Neural cell (in vitro differentiated cells): ENCODE measurements at regions not wholly inside any gene's neighbourhood (a gene's known extent, or its start where the extent isn't known, plus 50 kb on each side); places are given as distances from the start of the nearest gene placed in this dataset.

Experiments
- H2AFZ ChIP-seq: fragments of 200-600, 300-800 bp; sonication (generic), shearing (Covaris generic); 2 replicates; pipeline ENCODE4 v1.6.0; 2014; ENCODE audit warnings: low read depth, mild to moderate bottlenecking, antibody characterized with exemption, low read length, moderate library complexity
- H3F3A ChIP-seq: fragments of 200-600 bp; shearing (Covaris generic); 2 replicates; pipeline ENCODE4 v1.6.1; 2016; ENCODE audit warnings: mild to moderate bottlenecking, moderate library complexity, mixed read lengths, antibody characterized with exemption, low read length; ENCODE audit not compliant: insufficient read depth, poor library complexity, severe bottlenecking
- H3K27ac ChIP-seq: fragments of 200-600, 300-800 bp; sonication (generic), shearing (Covaris generic); 2 replicates; pipeline ENCODE4 v1.5.1; 2014; ENCODE audit warnings: mild to moderate bottlenecking, low read length, moderate library complexity
- H3K27me3 ChIP-seq: fragments of 300-800, 200-600 bp; sonication (generic), shearing (Covaris generic); 2 replicates; pipeline ENCODE4 v1.6.0; 2014; ENCODE audit warnings: mild to moderate bottlenecking, low read depth, low read length, moderate library complexity; ENCODE audit not compliant: insufficient read depth
- H3K36me3 ChIP-seq: fragments of 300-800, 200-600 bp; sonication (generic), shearing (Covaris generic); 2 replicates; pipeline ENCODE4 v1.5.1; 2014; ENCODE audit warnings: mild to moderate bottlenecking, antibody characterized with exemption, low read length, moderate library complexity; ENCODE audit not compliant: insufficient read depth
- H3K4me2 ChIP-seq: fragments of 300-800, 200-600 bp; sonication (generic), shearing (Covaris generic); 2 replicates; pipeline ENCODE4 v1.6.0; 2014; ENCODE audit warnings: mild to moderate bottlenecking, low read length
- H3K4me3 ChIP-seq: fragments of 300-800, 200-600 bp; sonication (generic), shearing (Covaris generic); 2 replicates; pipeline ENCODE4 v1.5.1; 2014; ENCODE audit warnings: mild to moderate bottlenecking, low read length, moderate library complexity
- H3K79me2 ChIP-seq: fragments of 200-600 bp; shearing (Covaris generic); replicated peaks from 2 replicates; pipeline ENCODE4 v1.6.0; 2014; ENCODE audit warnings: mild to moderate bottlenecking, low read length, moderate library complexity; ENCODE audit not compliant: insufficient read depth
- H3K9ac ChIP-seq: fragments of 300-800, 200-600 bp; sonication (generic), shearing (Covaris generic); 2 replicates; pipeline ENCODE4 v1.6.1; 2016; ENCODE audit warnings: mild to moderate bottlenecking, low read length, mixed read lengths
- H3K9me2 ChIP-seq: fragments of 200-600 bp; shearing (Covaris generic); 2 replicates; pipeline ENCODE4 v1.6.1; 2016; ENCODE audit warnings: mild to moderate bottlenecking, low read length, mixed read lengths; ENCODE audit not compliant: insufficient read depth
- H3K9me3 ChIP-seq: fragments of 200-600, 300-800 bp; sonication (generic), shearing (Covaris generic); 2 replicates; pipeline ENCODE4 v1.6.1; 2016; ENCODE audit warnings: mild to moderate bottlenecking, mixed run types, low read length, moderate library complexity, mixed read lengths
- H4K20me1 ChIP-seq: fragments of 200-600 bp; shearing (Covaris generic); 2 replicates; pipeline ENCODE4 v1.6.1; 2016; ENCODE audit warnings: mild to moderate bottlenecking, mixed run types; ENCODE audit not compliant: insufficient read depth
- CTCF ChIP-seq: fragments of 450-650 bp; IDR thresholded peaks from 2 replicates; pipeline ENCODE4 v1.5.1; 2014; ENCODE audit warnings: antibody characterized with exemption, mild to moderate bottlenecking, moderate library complexity; ENCODE audit not compliant: poor library complexity, severe bottlenecking
- EP300 ChIP-seq: fragments of 450-650 bp; conservative IDR thresholded peaks from 2 replicates; pipeline ENCODE4 v1.6.1; 2014; ENCODE audit warnings: antibody characterized with exemption, mild to moderate bottlenecking, moderate library complexity; ENCODE audit not compliant: poor library complexity, severe bottlenecking
- EZH2 ChIP-seq: fragments of 200-600, 300-800 bp; shearing (Covaris generic), sonication (generic); IDR thresholded peaks from 2 replicates; pipeline ENCODE4 v1.6.1; 2014; ENCODE audit warnings: antibody characterized with exemption, low read length, borderline replicate concordance, mild to moderate bottlenecking; ENCODE audit not compliant: insufficient read depth, poor library complexity, severe bottlenecking
- MXI1 ChIP-seq: fragments of 450-650 bp; conservative IDR thresholded peaks from 2 replicates; pipeline ENCODE4 v1.6.1; 2014; ENCODE audit warnings: antibody characterized with exemption, mild to moderate bottlenecking; ENCODE audit not compliant: poor library complexity, severe bottlenecking
- POLR2AphosphoS5 ChIP-seq: IDR thresholded peaks from 2 replicates; pipeline ENCODE4 v1.6.1; 2012
- RAD21 ChIP-seq: fragments of 450-650 bp; conservative IDR thresholded peaks from 2 replicates; pipeline ENCODE4 v1.6.1; 2014; ENCODE audit warnings: antibody characterized with exemption, mild to moderate bottlenecking, moderate library complexity
- REST ChIP-seq: IDR thresholded peaks from 2 replicates; pipeline ENCODE4 v1.6.1; 2012; ENCODE audit warnings: borderline replicate concordance
- SMC3 ChIP-seq: fragments of 450-650 bp; conservative IDR thresholded peaks from 2 replicates; pipeline ENCODE4 v1.6.1; 2014; ENCODE audit warnings: antibody characterized with exemption, mild to moderate bottlenecking, moderate library complexity; ENCODE audit not compliant: poor library complexity
- TAF1 ChIP-seq: IDR thresholded peaks from 2 replicates; pipeline ENCODE4 v1.6.1; 2012; ENCODE audit warnings: low read depth

- no peak overlapping the region for H3K27ac ChIP-seq
- H3K9me3 ChIP-seq: no peaks in the 10 kb centered on the region
- H2AFZ ChIP-seq: no peak overlapping the region
- TF ChIP-seq EP300 (no peak), POLR2AphosphoS5 (no peak), TAF1 (no peak), MXI1 (no peak), SMC3 (no peak), CTCF (no peak), EZH2 (no peak), RAD21 (no peak), REST (no peak)
- H3F3A ChIP-seq: no peaks in the 10 kb centered on the region
- no peaks in the 10 kb centered on the region for H3K79me2 ChIP-seq
- H3K4me3 ChIP-seq: no peak overlapping the region
- no peak overlapping the region for H3K4me2 ChIP-seq
- no peaks in the 10 kb centered on the region for H3K9me2 ChIP-seq
- H3K27me3 ChIP-seq: no peaks in the 10 kb centered on the region
- no peaks in the 10 kb centered on the region for H3K36me3 ChIP-seq
- H4K20me1 ChIP-seq: no peaks in the 10 kb centered on the region
- no peak overlapping the region for H3K9ac ChIP-seq
Observed at GRCh38 chr18:40017021-40017420, 1938.0 kb upstream of the PIK3C3 start.

GRCh38 chr18:40016405-40016804, 1938.6 kb upstream of the PIK3C3 start:
- Histone ChIP-seq H2AFZ (no peak overlapping the region), H4K20me1 (no peaks in the 10 kb centered on the region), H3K4me3 (no peak overlapping the region), H3F3A (no peaks in the 10 kb centered on the region), H3K36me3 (no peaks in the 10 kb centered on the region), H3K4me2 (no peak overlapping the region), H3K79me2 (no peaks in the 10 kb centered on the region), H3K9ac (no peak overlapping the region), H3K9me3 (no peaks in the 10 kb centered on the region), H3K27ac (no peak overlapping the region), H3K27me3 (no peaks in the 10 kb centered on the region), H3K9me2 (no peaks in the 10 kb centered on the region)
- TF ChIP-seq SMC3: no peak

DNA sequence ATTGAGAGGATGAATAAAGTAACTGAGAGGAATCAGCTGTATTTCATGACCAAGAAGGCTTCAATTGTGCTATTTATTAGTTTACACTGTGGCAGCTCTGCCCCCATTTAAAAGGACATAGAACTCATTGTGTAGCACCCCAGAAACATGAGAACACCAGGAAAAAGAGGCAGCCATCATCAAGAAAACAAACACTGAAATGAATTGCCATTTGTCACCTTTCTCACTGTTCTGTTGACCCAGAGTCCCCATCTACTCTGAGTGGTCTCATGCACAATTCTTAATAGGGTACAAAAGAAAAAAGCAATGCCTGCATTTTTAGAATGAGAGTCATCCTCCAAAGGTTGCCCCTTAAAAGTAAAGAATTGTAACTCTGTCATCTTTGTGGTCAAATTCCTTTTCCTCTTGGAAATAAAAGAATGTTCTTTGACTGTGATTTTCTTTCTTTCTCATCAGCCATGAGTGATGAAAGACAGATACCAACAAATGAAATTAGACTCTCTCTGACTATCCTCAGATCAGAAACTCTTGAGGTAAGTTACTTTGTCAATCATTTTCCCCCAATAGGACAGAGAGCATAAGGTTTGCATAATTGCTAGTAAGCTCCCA, 1941.9 kb upstream of the PIK3C3 start:
- no peak overlapping the region for H3K4me2 ChIP-seq

More for the DNA sequence above, 1941.9 kb upstream of the PIK3C3 start:
- H3K36me3 ChIP-seq: no peaks in the 10 kb centered on the region
- no peaks in the 10 kb centered on the region for H3K27me3 ChIP-seq
- H3K9ac ChIP-seq: no peak overlapping the region
- H3K4me3 ChIP-seq: no peak overlapping the region
- no peaks in the 10 kb centered on the region for H3K79me2 ChIP-seq
- H3K27ac ChIP-seq: no peak overlapping the region
- H4K20me1 ChIP-seq: no peaks in the 10 kb centered on the region
- H3K9me2 ChIP-seq: no peaks in the 10 kb centered on the region
- TF ChIP-seq EP300 (no peak), REST (no peak), SMC3 (no peak), POLR2AphosphoS5 (no peak), CTCF (no peak), RAD21 (no peak), EZH2 (no peak), MXI1 (no peak), TAF1 (no peak)
- H3K9me3 ChIP-seq: no peaks in the 10 kb centered on the region
- H2AFZ ChIP-seq: no peak overlapping the region
- H3F3A ChIP-seq: no peaks in the 10 kb centered on the region
